ENCODE measurements at regions not wholly inside any gene's neighbourhood (a gene's known extent, or its start where the extent isn't known, plus 50 kb on each side); places are given as distances from the start of the nearest gene placed in this dataset.
A peak's percentile ranks its signal among the peaks of the same experiment; 100 is the strongest.
"Not testable (repeated sequence)": the region's sequence is repeated elsewhere in the genome, so short reads cannot be mapped to it uniquely, and the experiment has no call there.

DNA sequence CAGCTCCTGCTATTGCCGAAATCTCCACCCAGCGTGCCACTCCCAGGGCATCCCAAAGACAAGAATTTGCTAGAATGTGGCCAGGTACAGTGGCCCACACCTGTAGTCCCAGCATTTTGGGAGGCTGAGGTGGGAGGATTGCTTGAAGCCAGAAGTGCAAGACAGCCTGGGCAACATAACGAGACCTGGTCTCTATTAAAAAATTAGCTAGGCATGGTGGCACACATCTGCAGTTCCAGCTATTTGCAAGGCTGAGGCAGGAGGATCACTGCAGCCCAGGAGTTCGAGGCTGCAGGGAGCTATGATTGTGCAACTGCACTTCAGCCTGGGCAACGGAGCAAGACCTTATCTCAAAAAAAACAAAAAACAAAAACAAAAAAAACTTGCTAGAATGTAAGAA is 73.3 kb upstream of the LYZL2 start:
- DNase-seq (ENCODE audit: low read depth, low spot score), result no peak

DNA sequence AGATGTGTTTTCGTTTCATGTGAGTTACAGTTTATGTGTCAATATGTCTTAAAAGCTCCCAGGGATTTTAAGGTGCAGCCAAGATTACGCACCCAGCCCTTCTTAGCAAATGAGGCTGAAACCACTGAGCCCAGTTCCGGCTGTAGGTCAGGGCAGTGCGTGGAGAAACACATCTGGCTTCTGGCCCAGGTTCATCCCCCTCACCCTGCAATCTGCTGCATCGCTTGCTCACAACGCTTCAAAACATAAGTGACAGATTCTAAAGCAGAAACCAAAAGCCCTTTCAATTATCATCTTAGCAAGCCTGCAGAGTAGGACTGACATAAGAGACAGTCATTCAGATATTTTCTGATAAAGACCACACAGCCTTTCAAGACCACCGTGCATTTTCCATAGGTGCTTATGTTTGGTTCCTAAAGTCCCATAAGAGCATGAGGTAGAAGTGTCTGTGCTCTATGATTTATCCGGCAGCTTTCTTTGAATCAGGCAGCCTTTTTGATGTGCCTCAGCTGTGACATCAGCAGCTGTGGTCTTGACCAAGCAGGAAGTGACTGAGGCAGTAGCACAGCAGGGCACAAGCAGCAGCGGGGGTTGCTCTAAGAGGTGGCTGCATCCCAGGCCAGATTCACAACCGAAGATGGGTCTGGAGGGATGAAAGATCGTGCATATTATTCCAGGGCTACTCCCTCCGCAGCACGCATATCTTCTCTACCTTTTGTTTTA is 72.1 kb upstream of the LYZL2 start:
- no peak for DNase-seq (ENCODE audit: low read depth, low spot score)

DNA sequence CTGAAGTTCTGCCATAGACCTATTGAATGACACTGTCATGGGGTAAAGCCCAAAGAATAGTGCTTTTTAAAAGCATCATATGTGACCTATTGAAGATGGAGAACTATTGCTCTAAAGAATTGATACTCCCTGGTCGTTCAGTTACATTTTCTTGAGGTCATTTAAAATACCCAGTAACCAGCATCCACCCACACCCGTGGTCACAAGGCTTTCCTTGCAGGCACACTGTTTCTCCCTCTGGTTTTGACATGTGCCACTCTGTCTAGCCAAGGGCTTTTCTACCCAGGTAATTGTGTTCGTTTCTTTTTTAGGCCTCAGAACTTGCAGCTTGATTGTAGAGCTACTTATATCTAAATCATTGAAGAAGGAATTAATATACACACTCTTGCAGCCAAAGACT is 68.3 kb upstream of the LYZL2 start:
- DNase-seq (ENCODE audit: low read depth, low spot score), result no peak

DNA sequence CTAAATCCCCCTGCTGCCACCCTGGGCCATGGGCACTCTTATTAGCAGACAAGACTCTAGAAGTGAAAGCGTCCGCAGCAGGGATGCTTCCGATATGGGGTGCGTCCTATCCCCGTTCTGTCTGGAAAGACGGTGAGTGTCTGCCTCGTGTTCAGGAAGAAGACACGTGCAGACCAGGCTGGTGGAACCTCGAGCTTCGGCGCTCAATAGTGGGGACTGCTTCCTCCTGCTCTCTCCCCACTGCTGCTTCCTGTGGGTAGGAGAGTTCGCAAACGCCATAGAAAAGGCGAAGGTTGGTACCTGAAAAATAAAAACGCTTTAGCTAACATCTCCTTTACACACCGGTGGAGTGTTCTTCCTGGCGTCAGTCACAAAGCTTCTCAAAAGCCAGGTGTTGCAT is 67.7 kb upstream of the LYZL2 start:
- not testable (repeated sequence) for DNase-seq (ENCODE audit: low read depth, low spot score)

DNA sequence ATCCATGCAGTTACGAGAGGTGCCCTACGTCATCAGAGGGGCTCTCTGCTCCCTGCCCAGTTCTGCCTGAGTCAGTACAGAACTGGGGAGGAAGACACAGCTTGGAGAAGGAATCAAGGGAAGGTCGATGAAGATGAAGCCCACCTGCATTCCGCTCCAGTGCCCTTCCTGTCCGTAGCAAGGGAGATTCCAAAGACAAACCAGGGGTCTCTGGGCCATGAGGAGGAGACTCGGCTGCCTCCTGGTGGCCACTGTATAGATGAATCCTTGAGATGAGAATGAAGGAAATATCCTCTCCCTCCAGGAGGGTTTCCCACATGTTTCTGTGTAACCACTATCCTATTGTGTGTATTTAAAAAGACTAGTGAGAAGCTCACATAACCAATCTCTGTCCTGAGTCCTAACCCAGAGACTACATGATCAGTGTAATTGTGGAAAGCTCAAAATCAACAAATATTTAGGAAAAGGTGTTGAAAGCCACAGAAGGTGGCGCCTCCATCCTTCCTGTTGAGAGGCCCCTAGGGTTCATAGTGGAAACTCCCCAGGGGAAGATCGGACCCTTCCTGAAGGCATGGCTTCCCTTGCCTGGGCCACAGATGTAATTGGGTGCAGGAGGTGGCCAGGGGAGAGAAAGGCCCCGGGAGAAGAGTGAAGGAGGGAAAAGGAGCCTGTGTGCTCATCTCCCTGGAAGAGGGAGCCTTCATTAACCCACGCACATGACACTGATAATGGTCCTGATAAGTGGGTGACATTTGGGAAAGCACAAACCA is 67.0 kb upstream of the LYZL2 start:
- not testable (repeated sequence) for DNase-seq (ENCODE audit: low read depth, low spot score)

DNA sequence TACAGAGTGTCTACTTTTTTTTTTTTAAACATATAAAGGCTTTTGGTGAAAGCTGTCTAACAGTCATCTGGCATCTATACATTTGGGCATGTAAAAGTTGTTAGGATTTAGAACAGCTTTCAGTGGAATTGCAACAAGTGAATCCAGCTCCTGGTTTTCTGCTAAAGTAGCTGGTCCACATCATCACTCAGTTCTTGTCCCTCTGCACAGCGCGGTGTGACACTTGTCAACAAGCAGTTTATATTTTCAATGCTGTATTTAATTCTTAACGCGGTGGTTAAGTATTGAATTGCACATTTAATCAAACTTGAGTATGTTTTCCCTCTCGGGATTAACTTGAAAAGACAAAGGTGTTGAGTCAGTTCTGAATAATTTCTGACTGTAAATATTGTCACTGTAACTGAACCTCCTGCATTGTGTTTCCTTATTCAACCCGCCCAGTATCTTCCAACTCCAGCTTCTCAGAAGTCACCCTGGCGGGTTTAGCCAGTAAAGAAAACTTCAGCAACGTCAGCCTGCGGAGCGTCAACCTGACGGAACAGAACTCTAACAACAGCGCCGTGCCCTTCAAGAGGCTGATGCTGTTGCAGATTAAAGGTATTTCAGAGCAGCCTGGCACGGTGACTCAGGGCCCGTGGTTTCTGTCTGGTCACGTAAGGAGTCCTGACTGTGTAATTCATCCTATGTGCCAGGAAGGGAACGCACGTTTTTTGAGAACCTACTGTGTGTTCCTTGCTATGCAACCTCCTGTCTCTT is 66.1 kb upstream of the LYZL2 start:
- DNase-seq (ENCODE audit: low read depth, low spot score), result not testable (repeated sequence)

DNA sequence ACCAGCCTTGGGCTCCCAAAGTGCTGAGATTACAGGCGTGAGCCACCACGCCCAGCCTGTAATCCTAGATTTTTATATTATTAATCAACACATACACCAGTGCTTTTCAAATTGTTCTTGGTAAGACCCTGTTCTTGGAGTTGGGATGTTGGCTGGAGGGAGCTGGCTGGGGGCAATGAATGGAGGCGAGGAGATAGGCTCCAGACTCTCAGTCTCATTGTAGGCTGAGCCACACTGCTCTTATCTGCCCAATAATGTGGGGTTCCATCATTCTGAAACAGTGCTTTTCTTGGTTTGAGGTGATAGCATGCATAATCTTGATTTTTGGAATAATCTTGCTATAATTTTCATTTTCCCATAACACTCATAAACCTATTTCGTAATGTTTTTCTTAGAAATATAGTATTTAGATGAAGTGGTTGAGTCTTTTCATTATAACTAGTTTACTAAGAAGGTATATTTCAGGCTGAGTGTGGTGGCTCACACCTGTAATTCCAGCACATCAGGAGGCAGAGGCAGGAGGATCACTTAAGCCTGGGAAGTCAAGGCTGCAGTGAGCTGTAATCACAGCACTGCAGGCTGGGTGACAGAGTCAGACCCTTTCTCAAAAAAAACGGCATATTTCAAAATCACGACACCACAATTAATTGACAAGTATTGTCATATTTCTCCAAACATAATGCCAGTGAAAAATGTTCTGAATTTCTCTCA is 65.1 kb upstream of the LYZL2 start:
- no peak for DNase-seq (ENCODE audit: low read depth, low spot score)

DNA sequence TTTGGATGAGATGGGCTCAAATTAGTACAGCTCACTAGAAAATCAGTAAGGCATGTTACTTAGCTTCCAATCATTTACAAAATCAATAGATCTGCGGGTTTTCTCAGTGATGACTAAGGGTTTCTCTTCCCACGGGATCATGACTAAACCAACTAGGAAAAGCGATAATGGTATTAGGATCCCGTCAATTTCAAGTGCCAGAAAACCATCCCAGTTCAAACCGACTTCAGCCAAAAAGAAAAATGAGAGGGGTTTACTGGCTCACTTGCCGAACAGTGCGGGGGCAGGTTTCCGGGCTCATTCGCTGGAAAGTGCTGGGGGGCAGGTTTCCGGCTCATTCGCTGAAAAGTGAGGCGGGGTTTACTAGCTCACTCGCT is 62.1 kb upstream of the LYZL2 start:
- DNase-seq (ENCODE audit: low read depth, low spot score), result no peak

DNA sequence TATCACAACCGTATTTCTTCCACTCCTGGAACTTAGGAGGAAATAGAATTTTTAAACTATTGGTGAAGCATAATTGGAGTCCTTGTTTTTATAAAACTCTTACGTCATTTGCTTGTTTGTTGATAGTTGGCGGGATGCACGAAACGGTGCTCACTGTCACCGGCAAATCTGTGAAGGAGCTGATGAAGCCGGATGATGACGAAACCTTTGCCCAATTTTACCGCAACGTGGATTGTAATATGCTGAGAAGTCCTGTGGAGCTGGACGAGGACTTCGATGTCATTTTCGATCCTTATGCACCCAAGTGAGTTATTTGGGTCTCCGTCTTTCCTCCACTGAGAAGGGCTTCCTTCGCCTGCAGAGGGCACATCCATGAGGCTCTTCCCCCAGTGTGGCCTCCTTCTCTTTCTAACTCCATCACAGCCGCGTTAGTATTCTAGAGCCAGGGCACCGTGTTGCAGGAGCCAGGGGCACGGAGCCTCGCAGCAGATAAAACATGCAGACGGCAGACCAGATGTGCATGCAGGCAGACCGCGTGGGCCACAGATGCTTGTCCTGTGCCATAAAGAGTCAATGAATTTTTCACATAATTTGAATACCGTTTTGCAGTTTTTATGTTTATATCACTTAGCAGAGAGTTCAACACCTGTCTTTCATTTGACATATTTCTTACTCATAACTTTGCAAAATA is 61.5 kb upstream of the LYZL2 start:
- DNase-seq (ENCODE audit: low read depth, low spot score), result not testable (repeated sequence)

DNA sequence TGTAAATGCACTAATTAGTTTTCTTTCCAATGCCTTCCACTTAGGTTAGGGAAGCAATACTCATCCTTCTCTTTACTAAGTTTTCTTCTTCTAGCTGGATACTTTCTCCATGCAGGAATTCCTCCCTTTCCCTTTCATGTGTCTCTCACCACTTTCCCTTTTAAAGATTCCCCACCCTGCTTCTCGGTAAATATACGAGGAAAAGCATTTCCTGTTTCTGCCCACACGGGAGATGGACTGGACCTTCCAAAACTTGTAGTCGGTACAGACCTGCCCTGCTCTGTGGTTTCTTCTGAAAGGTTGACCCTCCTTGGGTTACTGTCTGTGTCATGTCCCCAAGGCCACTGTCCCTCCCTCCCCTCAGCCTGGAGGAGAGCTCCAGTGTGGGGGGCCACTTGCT is 58.9 kb upstream of the LYZL2 start:
- DNase-seq (ENCODE audit: low read depth, low spot score), result no peak

DNA sequence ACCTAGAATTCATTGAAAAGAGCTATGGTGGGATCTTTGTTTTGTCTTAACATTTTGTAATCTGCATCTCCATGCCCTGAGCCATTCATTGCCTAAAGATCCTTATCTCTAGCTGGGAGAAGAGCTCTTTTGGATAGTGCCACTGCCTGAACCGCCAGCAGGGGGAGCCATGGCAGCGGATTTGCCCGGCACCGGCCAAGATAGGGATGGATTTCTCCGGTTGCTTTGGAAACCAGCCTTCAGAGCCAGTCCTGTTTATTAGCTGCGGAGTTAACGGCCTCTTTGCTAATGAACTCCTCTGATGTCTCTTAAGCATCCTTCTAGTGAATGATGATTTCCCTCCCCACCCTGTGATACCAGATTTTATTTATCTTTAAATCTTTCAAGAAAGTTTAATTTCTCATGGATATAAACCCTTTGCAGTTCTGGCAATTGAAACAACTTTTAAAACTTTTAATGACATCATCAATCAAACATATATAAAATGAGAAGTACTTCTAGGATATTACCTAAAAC is 58.2 kb upstream of the LYZL2 start:
- peak; percentile 19 for DNase-seq (ENCODE audit: low read depth, low spot score)

DNA sequence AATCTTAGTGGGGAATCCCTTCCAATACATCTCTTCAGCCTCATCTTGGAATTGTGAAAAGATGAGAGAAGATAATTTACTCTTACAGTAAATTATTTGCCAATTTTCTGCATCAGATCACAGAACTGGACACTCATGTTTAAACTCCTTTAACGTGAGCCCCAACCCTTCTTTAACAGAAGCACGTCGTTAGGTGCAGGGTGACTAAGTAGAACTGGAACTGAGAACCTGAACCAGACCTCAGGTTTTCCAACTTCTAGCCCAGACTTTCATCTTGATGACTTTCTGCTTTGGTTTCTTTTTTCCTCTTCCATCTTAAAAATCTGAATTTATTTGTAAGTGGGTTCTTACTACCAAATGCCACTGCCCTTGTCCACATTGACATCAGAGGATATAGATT is 57.2 kb upstream of the LYZL2 start:
- no peak for DNase-seq (ENCODE audit: low read depth, low spot score)

DNA sequence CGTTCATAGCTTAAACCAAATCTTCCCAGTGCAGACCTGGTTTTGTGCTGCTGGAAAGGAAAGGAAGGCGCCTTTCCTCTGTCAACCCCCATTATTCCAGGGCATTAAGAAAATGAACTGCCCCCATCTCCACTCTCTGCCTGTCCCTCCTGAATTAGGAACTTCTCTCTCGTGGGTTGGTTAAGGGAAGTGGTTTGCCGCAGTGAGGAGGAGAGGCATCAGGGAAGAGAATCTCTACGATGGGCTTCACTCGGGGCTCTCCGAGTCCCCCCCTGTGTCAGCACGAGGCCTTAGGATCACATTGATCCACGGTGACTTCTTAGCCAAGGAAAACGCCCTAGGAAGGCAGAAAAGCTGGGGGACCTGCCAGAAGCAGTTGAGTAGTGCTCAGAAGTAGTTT is 53.9 kb upstream of the LYZL2 start:
- DNase-seq (ENCODE audit: low read depth, low spot score), result no peak

DNA sequence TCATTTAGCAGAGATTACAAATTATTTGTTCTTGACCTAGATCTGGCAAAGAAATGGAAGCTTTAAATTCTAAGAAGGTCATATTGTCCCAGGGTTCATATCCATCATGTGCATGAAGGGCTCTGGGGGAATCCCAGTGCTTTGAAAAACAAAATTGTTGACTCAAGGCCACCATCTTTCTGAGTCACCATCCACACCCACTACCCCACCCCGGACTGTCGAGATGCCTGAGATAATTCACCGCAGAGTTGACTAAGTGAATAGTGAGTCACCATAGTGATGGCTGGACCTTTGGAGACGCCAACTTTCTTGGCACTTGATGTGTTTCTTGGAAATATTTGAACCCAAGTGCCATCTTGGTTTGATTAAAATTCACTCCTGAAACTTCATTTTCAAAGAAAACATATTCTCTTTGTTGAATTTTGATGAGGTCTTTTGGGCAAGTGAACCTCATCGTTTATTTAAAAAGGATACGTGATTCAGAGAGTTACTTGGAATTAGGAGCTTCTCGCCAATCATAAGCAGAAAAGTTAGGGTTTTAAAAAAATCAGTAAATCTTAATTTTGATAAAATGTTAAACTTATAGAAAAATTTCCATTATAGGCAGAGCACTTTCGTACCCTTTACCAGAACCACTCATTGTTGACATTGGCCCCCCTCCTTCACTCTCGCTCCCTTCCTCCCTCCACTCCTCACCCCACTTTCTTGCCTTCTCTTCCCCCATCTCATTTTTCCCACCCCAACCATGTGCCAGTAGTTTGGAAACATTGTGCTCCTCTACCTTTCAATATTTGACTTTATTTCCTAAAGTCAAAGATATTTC is 53.0 kb upstream of the LYZL2 start:
- DNase-seq (ENCODE audit: low read depth, low spot score), result peak; percentile 1

DNA sequence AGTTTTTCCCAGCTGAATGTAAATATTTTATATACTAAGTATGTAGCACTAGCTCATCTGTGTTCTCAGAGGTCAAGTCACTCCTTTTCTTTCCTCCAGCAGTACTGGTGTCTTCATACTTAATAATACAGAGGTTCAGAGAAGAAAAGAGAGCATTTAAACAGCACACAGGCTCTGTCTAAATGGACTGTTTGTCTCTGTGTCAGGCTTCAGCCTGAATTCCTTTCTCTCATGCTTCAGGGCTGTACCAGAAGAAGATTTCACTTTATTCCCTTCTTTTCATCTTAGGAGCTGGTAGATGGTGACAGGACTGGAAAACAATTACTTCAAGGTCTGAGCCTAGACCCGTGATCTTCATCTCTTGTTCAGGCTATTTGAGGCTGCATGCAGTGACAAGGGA is 51.4 kb upstream of the LYZL2 start:
- no peak for DNase-seq (ENCODE audit: low read depth, low spot score)
